NCI-H748 (cell line): ENCODE measurements at regions not wholly inside any gene's neighbourhood (a gene's known extent, or its start where the extent isn't known, plus 50 kb on each side); places are given as distances from the start of the nearest gene placed in this dataset.
"Not testable (repeated sequence)": the region's sequence is repeated elsewhere in the genome, so short reads cannot be mapped to it uniquely, and the experiment has no call there.

Experiments
- DNase-seq: peaks from one replicate; lab custom pipeline; 2025; ENCODE audit not compliant: unreplicated experiment; lab: John Stamatoyannopoulos, UW

DNA sequence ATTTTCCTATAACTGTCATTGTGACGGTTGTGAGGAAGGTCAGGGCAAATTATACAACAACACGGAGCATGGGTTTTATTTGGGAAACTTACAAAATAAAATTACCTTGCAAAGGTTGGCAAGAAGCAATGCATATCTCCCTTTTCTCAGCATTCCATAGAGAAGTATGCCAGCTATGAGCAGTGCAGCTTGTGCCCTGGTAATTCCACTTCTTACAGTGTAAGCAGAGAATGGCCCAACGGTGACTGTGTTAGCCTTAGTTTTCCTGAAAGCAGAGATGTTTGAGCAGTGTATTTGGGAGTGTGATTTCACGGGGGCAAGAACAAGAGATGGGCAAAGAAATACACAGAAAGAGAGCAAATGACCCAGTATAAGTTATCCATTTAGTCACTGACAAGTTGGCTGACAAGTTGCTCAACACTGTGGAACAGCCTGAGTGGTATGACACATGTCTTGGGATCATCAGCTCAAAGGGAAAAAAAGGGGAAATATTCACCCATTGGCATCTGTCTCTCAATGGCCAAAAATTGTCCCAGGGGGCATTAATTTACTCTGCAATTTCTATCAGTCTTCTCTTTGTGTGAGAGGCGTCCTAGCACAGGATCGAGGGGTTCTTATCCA is 210.9 kb upstream of the NRIP1 start:
- no peak for DNase-seq

DNA sequence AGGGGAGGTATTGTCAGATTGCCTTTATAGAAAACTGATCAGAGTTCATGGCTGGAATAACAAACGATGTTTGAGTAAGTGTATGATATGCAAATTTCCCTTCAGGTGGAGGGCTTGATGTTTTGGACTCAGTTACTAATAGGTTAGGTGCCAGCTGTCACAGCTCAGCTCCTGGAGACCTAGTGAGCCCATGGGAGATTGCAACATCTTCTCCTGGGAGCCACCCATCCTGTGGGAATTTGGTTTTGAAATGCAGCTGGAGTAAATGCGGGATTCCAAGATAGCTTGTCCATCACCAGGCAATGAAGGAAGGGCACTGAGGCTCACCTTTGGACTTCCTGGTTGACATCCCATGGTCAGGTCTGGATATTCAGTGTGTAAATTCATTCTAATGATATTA is 211.4 kb upstream of the NRIP1 start:
- DNase-seq, result no peak

DNA sequence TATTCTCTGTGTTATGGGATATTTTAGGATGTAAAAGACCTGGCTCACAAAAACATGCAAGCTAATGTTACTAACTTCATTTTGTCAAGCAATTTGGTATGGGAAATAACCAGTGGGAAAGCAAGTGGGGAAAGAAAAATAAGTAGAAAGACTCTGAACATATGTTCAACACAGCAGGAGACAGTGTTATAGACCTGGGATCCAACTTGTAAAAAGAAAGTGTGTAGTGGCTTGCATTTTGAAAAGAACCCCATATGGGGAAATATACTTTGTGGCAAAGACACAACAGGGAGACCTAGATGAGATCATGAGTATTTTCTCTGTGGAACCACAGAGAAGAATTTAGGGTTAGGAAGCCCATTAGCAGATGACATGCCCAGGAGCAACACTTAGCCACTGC is 212.7 kb upstream of the NRIP1 start:
- DNase-seq, result no peak

DNA sequence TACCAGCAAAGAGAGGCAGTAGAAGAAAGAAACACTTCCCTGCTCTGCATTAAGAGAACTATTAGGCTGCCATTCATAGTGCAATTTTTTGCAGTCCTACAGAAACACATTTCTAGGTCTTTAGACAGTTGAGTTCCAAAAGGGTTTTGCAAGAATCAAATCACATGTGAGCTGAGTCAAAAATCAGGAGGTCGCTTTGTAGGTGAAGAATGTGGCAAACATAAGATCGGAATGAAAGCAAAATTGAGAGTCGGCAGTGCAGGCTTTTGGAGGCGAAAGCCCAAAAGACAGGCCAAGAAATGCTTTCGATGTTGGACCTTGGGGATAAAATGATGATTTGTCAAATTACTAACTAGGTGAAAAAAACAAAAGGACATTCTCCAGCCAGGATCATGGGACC is 213.5 kb upstream of the NRIP1 start:
- DNase-seq, result no peak

DNA sequence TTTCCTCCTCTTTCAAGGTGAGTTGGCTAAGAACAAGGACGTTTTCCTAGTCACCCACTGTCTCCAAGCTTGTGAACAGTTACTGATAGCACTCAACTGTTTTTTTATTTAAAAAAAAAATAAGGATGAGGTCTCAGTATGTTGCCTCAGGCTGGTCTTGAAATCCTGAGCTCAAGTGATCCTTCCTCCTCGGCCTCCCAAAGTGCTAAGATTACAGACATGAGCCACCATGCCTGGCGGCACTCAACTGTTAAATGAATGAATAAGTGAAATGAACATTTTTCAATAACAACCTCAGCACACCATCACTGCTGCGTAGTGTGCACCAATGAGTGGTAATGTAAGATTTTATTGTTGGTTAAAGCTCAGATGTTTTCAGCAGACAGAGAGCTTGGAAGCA is 214.1 kb upstream of the NRIP1 start:
- DNase-seq, result no peak

DNA sequence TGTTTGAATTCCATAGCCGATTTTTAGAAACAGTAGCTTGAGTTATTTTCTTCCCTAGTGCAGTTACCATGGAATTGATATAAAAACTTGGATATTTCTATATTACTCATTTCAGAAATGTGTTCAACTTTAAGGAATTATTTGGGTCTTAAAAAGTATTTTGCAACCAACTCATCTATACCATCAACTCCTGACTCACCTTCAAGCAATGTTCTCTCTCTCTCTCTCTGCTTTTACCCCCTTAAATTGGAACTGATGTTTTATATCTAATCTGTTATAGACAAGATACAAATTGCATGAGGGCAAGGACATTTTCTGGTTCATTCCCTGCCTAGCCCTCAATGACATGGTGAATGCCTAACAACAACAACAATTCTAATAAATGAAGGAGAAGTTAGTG is 214.7 kb upstream of the NRIP1 start:
- DNase-seq, result no peak

DNA sequence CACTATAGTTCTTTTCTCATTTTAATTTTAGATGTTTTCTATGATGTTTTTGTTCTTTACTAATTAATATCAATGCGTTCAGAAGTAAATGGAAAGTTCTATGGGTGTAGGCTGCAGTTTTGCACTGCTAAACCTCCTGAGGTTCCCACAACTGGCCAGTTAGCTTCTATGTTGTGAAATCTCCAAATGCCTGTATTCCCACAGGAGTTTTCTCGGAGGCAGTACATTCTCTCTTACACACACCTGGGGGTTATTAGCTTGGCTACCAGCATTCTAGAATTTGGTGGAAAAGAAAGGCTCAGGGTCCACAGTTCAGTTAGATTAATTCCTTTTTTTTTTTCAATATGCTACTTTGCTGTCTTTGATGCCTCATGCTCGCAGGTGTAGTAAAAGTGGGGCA is 216.9 kb upstream of the NRIP1 start:
- no peak for DNase-seq

DNA sequence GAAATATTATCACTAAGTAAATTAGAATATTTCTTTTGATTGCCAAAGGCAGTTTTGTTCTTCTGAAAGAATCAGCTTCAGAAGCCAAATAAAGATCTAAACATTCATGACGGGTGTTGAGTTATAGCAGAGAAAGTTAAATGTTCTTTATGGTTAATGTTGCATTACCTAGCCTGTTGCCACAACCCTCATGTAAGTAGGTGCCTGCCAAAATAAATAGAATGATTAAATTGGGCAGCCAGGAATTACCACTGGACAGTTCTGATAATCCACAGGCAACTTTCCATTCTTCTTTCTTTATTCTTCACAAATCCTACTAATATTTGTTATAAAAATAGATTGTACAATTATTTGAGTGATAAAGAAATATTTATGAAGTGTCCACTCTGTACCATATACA is 217.9 kb upstream of the NRIP1 start:
- DNase-seq, result no peak

DNA sequence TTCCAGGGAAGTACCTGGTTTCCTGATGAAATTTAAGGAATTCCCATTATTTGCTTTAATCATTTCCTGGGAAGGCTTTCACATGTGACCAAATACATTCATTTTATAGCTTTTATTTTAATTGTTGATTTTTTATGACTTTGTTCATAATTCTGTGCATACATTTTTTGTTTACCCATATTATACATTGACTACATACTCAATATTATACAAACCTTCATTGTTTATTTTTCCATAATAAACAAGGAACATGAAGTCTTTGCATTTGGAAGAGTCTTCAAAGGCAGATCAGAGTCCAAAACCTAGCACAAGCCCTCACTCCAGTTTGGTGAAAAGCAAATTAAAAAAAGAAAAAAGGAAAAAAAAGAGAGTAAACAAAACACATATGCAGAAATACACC is 218.3 kb upstream of the NRIP1 start:
- DNase-seq, result no peak

DNA sequence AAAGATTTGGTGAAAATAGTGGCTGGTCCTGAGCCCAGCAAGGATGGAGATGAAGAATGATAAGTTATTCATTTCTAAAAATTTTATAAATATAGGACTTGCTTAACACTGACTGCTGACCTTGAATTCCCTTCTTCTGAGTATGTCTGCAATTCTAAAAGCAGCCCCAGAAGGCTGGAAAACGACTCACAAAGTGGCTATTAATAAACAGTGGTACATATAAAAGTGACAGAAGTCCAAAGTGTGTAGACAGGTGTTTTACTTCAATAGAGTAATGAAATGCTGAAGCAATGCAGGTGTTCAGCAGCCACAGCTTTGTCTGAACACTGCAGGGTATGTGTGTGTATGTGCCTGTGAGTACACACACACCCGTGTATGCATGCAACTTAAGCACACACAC is 219.0 kb upstream of the NRIP1 start:
- peak; percentile 73 for DNase-seq

DNA sequence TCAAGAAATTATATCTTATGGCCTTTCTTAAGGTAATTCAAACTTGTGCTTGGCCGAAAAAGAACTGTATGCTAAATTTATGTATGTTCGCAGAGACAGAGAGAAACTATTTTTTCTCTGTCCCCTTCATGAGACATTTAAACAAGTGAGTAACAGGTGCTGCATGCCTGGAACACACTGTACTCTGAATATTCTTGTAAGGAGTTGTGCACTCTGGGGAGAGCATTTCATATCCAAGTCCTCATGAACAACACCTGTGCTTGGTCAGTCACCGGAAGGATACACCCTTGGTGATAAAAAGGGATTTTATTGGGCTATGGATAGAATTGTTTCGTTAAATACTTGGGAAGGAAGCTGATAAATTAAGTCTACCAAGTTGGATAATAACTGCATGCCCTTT is 220.8 kb upstream of the NRIP1 start:
- DNase-seq, result no peak

DNA sequence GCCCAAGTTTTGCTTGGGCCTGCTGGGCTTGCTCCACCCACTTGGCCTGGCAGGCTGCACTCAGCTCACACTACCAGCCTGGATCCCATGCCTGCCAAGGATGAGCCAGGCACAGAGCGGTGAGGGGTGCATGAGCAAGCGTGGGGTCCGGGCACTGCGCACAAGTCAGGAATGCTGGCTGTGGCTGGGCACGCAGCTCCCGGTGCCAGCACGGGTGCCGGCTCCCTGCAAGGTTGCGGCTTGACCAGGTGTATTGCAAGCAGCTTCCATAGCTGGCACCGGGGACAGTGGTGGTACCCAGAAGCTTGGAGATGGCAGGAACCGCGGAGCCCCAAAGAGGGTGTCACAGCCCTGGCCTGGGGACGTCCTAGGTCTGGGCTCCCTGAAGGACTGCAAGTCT is 224.4 kb upstream of the NRIP1 start:
- DNase-seq, result no peak

DNA sequence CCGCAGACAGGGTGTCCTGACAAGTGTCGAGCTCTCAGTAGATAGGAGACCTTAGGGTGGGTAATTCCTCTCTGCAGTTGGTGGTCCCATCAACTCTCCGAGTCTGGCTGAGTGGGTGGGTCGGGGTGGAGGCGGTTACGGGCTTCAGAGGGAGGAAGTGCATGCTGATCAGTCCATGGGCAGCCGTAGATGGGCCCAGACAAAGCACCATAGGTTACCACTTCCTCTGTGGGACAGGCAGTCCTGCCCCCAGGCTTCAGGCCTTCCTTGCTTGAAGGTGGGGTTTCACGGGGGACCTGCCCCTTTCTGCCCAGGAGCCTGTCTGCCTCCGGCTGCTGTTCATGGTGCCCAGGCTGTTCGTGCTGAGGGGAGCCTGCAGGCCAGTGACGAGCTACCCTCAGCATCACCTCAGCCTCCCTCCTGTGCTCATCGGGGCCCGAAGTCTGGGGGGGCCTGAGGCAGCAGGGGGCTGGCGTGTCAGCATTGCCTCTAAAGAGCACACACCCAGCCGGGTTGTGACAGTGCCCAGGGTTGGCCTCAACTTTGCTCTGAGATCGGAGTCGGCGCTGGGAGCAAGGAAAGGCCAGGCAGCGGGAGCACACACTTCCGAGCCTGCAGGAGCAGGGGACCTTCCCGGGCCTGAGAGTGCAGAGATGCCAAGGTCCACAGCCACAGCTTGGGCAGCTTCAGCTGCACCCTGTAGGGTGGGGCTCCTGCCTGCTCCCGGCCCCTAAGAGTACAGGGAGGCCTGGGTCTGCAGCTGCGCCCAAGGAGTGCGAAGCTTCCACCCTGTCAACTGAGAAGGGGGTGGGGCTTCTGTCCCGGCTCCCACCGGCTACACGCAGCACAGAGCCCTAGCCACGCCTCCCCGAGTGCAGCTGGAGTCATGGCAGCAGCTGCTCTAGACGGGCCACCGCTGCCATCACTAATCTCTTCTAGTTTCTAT is 225.4 kb upstream of the NRIP1 start:
- DNase-seq, result peak; percentile 95

DNA sequence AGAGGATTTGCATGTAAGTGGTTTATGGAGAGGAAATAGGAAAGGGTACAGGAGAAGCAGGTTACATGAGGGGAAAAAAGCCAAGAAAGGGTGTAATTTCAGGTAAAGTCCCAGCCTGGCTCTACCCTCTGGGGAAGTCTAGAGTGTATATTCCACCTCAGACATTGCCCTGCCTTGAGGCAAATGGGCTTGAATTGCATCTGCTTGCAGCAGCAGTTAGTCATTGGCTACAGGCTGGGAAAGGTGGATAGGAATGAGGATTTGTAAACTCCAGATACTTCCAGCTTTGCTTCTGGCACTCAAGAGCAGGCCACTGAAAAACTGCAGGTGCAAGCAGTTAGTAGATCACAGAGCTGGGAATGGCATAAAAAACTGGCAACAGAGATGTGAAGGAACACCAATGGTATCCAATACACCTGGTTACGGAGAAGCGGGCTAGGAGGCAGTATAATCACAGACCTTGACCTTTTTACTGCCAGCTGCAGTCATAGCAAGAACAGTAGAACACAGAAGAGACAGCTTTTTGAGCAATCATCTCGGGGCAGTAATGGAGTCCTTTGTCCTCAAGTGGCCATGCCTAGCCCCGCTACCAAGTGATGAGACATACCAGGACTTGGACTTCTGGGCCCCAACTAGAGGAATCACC is 226.9 kb upstream of the NRIP1 start:
- DNase-seq, result peak; percentile 3

DNA sequence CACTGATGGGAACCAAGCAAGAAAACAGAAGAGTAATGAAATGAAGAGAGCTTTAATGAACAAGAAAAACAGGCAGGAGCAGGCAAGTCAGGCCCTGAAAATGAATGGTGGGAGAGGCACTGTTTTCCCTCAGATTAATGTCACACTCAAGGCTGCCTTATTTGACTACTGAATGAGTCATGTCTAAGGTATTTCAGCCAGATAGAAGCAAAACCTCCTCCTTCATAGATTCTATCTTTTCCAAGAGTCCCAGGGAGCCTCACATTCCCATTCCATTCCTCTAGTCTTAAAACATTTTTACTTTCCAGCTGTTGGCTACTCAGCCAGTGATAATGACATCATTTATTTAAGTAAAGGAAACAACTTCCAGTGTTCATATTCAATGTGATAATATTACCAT is 228.4 kb upstream of the NRIP1 start:
- no peak for DNase-seq

DNA sequence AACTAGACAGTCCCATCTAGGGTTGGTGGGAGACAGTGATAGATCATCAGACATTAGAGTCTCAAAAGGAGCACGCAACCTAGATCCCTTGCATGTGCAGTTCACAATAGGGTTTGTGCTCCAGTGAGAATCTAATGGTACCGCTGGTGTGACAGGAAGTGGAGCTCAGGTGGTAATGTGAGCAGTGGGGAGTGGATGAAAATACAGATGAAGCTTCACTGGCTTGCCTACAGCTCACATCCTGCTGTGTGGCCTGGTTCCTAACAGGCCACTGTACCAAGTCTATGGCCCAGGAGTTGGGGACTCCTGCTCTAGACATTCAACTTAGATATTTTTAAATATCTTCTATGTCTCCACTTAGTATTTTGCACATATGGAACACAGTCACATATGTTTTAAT is 231.1 kb upstream of the NRIP1 start:
- DNase-seq, result peak; percentile 7

DNA sequence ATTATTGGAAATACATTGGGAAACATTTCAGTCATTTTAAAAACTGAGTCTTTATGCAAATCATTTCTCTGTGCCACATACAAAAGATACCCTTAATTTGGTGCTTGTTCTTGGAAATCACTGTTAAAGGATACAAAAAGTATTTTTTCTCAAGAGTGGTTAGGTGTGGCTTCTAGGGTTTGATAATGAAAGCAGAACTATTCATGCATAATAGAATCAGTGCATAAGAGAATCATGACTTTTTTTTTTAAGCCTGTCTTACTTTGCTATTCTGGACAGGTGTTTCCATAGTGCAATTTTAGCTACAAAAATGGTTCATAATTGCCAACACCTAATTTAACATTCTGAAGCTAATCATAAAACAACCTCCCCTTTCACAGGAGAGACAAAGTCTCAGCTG is 233.0 kb upstream of the NRIP1 start:
- DNase-seq, result no peak

DNA sequence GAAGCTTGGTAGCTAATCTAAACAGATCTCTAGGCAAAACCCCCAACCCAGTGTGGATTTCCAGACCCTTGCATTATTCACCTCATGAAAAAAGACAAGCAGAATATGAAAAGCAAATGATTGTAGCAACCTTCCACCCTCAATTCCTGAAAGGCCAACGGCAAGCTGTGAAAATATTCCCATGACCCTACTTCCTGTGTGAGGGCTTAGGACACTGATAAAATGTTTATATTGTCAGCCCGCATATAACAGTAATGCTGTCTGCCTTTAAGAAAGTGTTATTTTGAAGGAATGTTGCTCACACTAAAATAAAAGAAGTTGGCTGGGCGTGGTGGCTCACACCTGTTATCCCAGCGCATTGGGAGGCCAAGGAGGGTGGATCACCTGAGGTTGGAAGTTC is 233.5 kb upstream of the NRIP1 start:
- no peak for DNase-seq

DNA sequence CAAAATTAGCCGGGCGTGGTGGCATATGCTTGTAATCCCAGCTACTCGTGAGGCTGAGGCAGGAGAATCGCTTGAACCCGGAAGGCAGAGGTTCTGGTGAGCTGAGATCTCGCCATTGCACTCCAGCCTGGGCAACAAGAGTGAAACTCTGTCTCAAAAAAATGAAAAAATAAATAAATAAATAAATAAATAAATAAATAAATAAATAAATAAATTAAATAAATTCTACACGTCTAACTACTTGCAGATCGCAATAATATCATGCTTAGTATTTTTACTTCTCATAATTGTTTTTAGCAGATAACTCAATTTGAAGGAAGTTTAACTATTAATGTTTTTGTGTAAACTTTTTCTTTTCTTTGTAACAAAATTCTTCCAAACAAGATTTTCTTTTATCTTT is 234.0 kb upstream of the NRIP1 start:
- not testable (repeated sequence) for DNase-seq

DNA sequence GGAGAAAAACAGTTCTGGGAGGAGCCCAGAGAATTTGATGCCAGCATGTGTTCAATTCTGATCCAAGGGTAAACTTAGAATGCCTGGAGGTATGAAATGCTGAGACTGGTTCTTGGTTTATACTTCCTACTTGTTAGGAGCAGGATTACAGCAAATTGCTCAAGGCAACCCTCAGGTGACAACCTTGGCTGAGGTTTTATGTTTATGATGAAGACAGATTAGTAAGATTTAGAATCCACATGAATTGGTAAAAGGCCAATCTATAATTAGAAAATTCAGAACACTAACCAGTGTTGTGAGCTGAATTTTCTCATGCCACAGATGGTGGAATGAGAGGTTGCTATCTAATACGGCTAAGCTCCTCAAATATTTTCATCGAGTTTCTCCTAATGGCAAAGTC is 235.3 kb upstream of the NRIP1 start:
- DNase-seq, result no peak

DNA sequence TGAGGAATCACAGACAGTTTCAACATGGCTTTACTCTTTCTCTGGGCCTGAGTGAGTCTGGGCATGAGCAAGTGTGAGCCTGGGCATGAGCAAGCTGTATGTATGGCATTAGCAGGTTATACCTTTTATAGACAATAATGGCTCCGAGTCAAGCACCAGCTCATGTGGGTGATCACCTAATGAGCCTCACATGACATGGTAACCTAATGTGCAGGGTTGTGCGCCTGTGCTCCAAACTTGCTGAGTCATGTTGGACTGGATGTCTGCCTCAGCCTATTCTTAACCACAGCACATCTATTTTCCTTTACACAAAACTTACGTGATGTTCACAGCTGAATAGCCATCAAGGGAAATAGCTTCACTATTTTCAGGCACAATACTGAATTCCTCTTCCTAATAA is 236.2 kb upstream of the NRIP1 start:
- DNase-seq, result peak; percentile 5

DNA sequence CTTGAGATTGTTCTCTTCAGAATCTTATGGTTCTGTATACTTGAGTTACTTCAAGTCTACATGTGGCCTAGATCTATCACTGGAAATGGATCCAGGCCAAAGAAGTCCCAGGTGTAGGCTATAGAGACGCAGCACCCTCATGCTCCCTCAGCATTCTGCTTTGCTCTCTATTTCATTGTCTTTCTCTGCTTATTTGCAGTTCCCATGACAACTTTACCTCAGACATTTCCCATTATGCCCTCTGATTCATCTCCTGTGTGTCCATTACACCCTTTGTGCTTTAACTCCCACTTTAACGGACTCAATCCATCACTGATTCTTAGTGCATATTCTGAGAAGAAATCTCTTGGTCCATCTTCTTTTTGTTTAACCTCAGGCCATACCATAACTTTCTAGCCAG is 236.9 kb upstream of the NRIP1 start:
- DNase-seq, result peak; percentile 36
